Mesendoderm (in vitro differentiated cells): ENCODE measurements at regions not wholly inside any gene's neighbourhood (a gene's known extent, or its start where the extent isn't known, plus 50 kb on each side); places are given as distances from the start of the nearest gene placed in this dataset.

Source experiments
- DNase-seq: peaks from one replicate; pipeline ENCODE4 v3.0.0; 2013
- H2AK5ac ChIP-seq: 2 replicates; pipeline ENCODE4 v1.6.1; 2013; ENCODE audit warnings: low read length, inconsistent platforms
- H2BK120ac ChIP-seq: 2 replicates; pipeline ENCODE4 v1.6.1; 2013; ENCODE audit warnings: low read depth, mild to moderate bottlenecking, low read length, moderate library complexity, mixed read lengths
- H2BK15ac ChIP-seq: replicated peaks from 2 replicates; pipeline ENCODE4 v1.6.1; 2013; ENCODE audit warnings: low read depth, mild to moderate bottlenecking, moderate library complexity
- H2BK5ac ChIP-seq: 2 replicates; pipeline ENCODE4 v1.6.1; 2013; ENCODE audit warnings: low read length, inconsistent platforms
- H3K18ac ChIP-seq: 2 replicates; pipeline ENCODE4 v1.6.1; 2013; ENCODE audit warnings: mild to moderate bottlenecking, low read length, mixed read lengths
- H3K23ac ChIP-seq: one replicate; pipeline ENCODE4 v1.6.1; 2013; ENCODE audit warnings: low read length
- H3K27ac ChIP-seq: 2 replicates; pipeline ENCODE4 v1.5.1; 2013; ENCODE audit warnings: low read depth, mild to moderate bottlenecking, inconsistent platforms, low read length, moderate library complexity
- H3K27me3 ChIP-seq: 2 replicates; pipeline ENCODE4 v1.6.1; 2013; ENCODE audit warnings: low read length, control low read depth, mild to moderate bottlenecking, inconsistent platforms; ENCODE audit not compliant: insufficient read depth, poor library complexity
- H3K36me3 ChIP-seq: 2 replicates; pipeline ENCODE4 v1.6.1; 2013; ENCODE audit warnings: low read length, inconsistent platforms; ENCODE audit not compliant: control insufficient read depth, insufficient read depth
- H3K4ac ChIP-seq: one replicate; pipeline ENCODE4 v1.6.1; 2013; ENCODE audit warnings: low read depth, mild to moderate bottlenecking, low read length, moderate library complexity
- H3K4me1 ChIP-seq: 2 replicates; pipeline ENCODE4 v1.6.1; 2013; ENCODE audit warnings: low read depth, low read length, inconsistent platforms; ENCODE audit not compliant: control insufficient read depth
- H3K4me2 ChIP-seq: 2 replicates; pipeline ENCODE4 v1.6.1; 2013; ENCODE audit warnings: low read length
- H3K4me3 ChIP-seq: 2 replicates; pipeline ENCODE4 v1.5.1; 2013; ENCODE audit warnings: mild to moderate bottlenecking, low read length
- H3K56ac ChIP-seq: one replicate; pipeline ENCODE4 v1.6.1; 2013; ENCODE audit warnings: low read length
- H3K79me1 ChIP-seq: 2 replicates; pipeline ENCODE4 v1.6.1; 2013; ENCODE audit warnings: low read length, inconsistent platforms
- H3K79me2 ChIP-seq: 2 replicates; pipeline ENCODE4 v1.6.1; 2013; ENCODE audit warnings: mild to moderate bottlenecking, low read length; ENCODE audit not compliant: control insufficient read depth, insufficient read depth
- H3K9ac ChIP-seq: 2 replicates; pipeline ENCODE4 v1.6.1; 2013; ENCODE audit warnings: low read length, inconsistent platforms
- H4K5ac ChIP-seq: one replicate; pipeline ENCODE4 v1.6.1; 2013; ENCODE audit warnings: low read length
- H4K8ac ChIP-seq: one replicate; pipeline ENCODE4 v1.6.1; 2013; ENCODE audit warnings: low read depth, mild to moderate bottlenecking, control low read depth, low read length, moderate library complexity
- WGBS: extraction: QIAGEN DNeasy Blood & Tissue Kit; methylation state at CpG from one replicate; pipeline ENCODE4 v1.1.7; 2013; ENCODE audit warnings: low lambda C conversion rate, missing lambda C conversion rate; ENCODE audit not compliant: insufficient coverage; ENCODE audit errors: extremely low coverage; 5-methylcytosine and 5-hydroxymethylcytosine counted together

DNA sequence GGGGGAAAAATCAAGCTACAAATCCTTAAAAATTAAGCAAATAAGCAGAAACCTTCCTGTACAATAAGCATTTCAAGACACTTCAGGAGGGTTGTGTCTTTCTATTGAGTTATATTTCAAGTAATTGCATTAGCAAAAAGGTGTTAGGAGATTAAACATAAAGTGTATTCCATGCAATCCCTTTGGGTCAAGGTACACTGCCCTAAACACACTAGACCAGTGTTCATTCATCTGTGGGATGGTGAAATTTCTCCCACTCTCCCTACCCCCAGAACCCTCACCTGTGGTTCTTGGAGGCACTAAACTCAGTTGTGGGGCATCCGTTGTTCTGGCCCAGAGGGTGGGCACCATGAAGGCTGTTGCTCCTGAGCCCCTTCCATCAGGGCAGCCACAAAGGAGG lies 205.1 kb upstream of the SGK1 start:
- no peak overlapping the region for H3K23ac ChIP-seq
- no peak overlapping the region for H4K5ac ChIP-seq
- H3K27ac ChIP-seq: no peak overlapping the region
- H3K18ac ChIP-seq: no peak overlapping the region
- no peaks in the 10 kb centered on the region for H3K4me1 ChIP-seq
- no peak overlapping the region for H3K4me2 ChIP-seq
- H3K79me1 ChIP-seq: no peaks in the 10 kb centered on the region
- H2AK5ac ChIP-seq: no peak overlapping the region
- H3K36me3 ChIP-seq: no peaks in the 10 kb centered on the region
- no peak overlapping the region for H2BK120ac ChIP-seq
- H3K27me3 ChIP-seq: no peaks in the 10 kb centered on the region
- no peaks in the 10 kb centered on the region for H3K79me2 ChIP-seq
- WGBS: no CpG with 5 or more reads among the region's 1 CpG
- H4K8ac ChIP-seq: no peak overlapping the region
- H3K56ac ChIP-seq: no peak overlapping the region
- DNase-seq: no peak
- H2BK5ac ChIP-seq: no peak overlapping the region
- H3K4me3 ChIP-seq: no peak overlapping the region
- H2BK15ac ChIP-seq: no peak overlapping the region
- H3K4ac ChIP-seq: no peak overlapping the region
- no peak overlapping the region for H3K9ac ChIP-seq

DNA sequence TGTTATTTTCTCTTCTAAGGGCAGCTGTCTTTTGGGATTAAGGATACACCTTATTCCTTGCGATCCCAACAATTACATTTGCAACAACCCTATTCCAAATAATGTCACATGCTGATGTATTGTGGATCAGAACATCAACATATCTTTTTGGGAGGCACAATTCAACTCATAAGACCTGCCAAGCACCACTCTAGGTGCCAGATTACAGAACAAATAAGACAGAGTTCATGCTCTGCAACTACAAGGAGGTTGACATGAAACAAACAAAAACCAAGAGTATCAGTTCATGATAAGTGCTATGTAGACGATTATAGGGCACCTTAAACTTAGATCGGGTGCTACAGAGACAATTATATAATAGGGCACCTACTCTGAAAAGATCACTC lies 203.2 kb upstream of the SGK1 start:
- Histone ChIP-seq H3K4me2 (no peak overlapping the region), H4K8ac (no peak overlapping the region), H4K5ac (no peak overlapping the region), H2BK5ac (no peak overlapping the region), H3K79me2 (no peaks in the 10 kb centered on the region), H2BK120ac (no peak overlapping the region), H3K9ac (no peak overlapping the region), H2AK5ac (no peak overlapping the region), H2BK15ac (no peak overlapping the region), H3K36me3 (no peaks in the 10 kb centered on the region), H3K23ac (no peak overlapping the region), H3K27me3 (no peaks in the 10 kb centered on the region), H3K27ac (no peak overlapping the region), H3K18ac (no peak overlapping the region), H3K56ac (no peak overlapping the region), H3K4me3 (no peak overlapping the region), H3K4ac (no peak overlapping the region), H3K79me1 (no peaks in the 10 kb centered on the region), H3K4me1 (peaks cover 1% of the 10 kb centered on the region)
- no peak for DNase-seq
- WGBS: no CpG with 5 or more reads among the region's 3 CpGs

DNA sequence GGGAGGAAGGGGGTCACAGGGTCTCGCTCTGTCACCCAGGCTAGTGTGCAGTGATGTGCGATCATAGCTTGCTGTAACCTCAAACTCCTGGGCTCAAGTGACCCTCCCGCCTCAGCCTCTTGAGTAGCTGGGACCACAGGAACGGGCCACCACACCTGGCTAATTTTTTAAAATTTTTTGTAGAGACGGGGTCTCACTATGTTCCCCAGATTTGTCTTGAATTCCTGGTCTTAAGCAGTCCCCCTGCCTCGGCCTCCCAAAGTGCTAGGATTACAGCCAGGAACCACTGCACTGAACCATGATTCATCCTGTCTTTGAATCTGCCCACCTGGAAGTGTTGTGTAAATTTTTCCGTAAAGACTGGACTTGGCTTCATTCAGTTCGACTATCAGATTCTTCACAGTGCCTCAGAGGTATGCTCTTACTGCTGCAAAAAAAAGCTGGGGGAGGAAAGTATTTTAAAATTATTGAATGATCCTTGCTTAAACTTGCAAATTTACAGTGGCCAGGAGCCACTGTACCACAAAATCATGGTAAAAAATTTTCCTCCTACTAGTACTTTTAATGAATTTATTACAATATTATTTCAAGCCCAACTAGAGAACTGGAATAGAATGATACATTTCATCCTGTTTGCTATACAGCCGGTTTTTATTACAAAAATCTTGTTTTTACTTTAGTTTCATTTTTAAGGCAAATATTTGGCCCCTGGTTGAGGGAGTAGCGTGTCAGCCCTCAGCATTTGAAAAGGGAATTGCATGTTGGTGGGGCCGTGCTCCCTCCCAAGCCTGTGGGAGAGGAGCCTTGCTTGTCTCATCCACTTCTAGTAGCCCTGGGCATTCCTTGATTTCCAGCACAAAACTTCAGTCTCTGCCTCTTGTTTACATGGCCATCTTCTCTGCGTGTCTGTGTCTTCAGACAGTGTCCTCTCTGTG lies 202.5 kb upstream of the SGK1 start:
- no peak overlapping the region for H2BK5ac ChIP-seq
- H3K79me1 ChIP-seq: no peaks in the 10 kb centered on the region
- DNase-seq: no peak
- no peaks in the 10 kb centered on the region for H3K27me3 ChIP-seq
- no peak overlapping the region for H3K4me2 ChIP-seq
- no peaks in the 10 kb centered on the region for H3K36me3 ChIP-seq
- WGBS: no CpG with 5 or more reads among the region's 12 CpGs
- H4K8ac ChIP-seq: no peak overlapping the region
- H2BK15ac ChIP-seq: no peak overlapping the region
- no peak overlapping the region for H3K4me3 ChIP-seq
- peaks cover 1% of the 10 kb centered on the region for H3K4me1 ChIP-seq
- no peak overlapping the region for H3K27ac ChIP-seq
- H4K5ac ChIP-seq: no peak overlapping the region
- H2AK5ac ChIP-seq: no peak overlapping the region
- peak overlapping the region; percentile 14 for H2BK120ac ChIP-seq
- H3K56ac ChIP-seq: no peak overlapping the region
- H3K23ac ChIP-seq: no peak overlapping the region
- H3K18ac ChIP-seq: no peak overlapping the region
- no peak overlapping the region for H3K4ac ChIP-seq
- no peak overlapping the region for H3K9ac ChIP-seq
- H3K79me2 ChIP-seq: no peaks in the 10 kb centered on the region

DNA sequence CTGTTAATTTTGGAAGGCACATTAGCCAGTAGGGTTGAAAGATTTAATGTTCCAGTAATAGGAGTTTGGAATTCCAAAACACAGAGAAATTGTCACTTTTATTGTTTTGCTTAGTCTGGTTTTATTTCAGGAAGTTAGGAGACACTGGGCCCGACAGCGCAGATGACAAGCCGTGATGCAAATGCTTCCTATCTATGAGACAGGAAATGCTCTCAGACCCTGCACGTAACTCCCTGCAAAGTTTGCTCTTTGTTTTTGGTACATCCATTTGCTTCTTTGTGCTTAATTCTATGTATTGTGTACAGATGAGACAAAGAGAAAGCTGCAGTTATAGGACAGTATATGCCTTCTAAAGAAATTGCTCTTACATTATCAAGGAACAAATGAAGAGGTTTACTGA lies 201.6 kb upstream of the SGK1 start:
- Histone ChIP-seq H3K23ac (no peak overlapping the region), H3K4me1 (peaks cover 1% of the 10 kb centered on the region), H2BK120ac (no peak overlapping the region), H4K5ac (no peak overlapping the region), H3K4me3 (no peak overlapping the region), H2BK15ac (no peak overlapping the region), H2BK5ac (no peak overlapping the region), H3K9ac (no peak overlapping the region), H3K27ac (no peak overlapping the region), H3K56ac (no peak overlapping the region), H3K79me2 (no peaks in the 10 kb centered on the region), H4K8ac (no peak overlapping the region), H3K4me2 (no peak overlapping the region), H3K36me3 (no peaks in the 10 kb centered on the region), H3K27me3 (no peaks in the 10 kb centered on the region), H3K18ac (no peak overlapping the region), H3K79me1 (no peaks in the 10 kb centered on the region), H3K4ac (no peak overlapping the region), H2AK5ac (no peak overlapping the region)
- no CpG with 5 or more reads among the region's 4 CpGs for WGBS
- DNase-seq: no peak

DNA sequence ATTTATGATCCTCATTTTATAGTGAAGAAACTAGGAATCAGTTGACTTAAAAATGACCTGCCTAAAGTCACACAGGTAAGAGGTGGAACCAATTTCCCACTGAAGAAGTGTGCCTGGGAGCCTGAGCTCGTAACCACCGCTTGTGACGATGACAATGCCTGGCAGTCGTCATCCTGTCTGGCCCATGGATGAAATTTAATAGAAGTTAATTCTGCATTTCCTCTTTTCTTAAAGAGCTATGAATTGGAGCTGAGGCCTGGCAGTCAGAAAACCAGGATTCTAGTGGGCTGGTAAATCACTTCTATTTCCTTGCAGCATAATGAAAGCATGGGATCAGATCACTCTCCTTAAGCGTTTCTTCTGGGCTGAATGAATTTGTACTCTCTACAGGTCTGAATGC lies 200.0 kb upstream of the SGK1 start:
- H3K27ac ChIP-seq: no peak overlapping the region

More for the DNA sequence above, 200.0 kb upstream of the SGK1 start:
- Histone ChIP-seq H3K9ac (no peak overlapping the region), H2BK5ac (no peak overlapping the region), H3K79me1 (no peaks in the 10 kb centered on the region), H3K36me3 (no peaks in the 10 kb centered on the region), H3K18ac (no peak overlapping the region), H3K4ac (no peak overlapping the region), H2AK5ac (no peak overlapping the region), H4K5ac (no peak overlapping the region), H3K23ac (no peak overlapping the region), H2BK15ac (no peak overlapping the region), H3K79me2 (no peaks in the 10 kb centered on the region), H3K4me3 (no peak overlapping the region), H3K27me3 (no peaks in the 10 kb centered on the region), H4K8ac (no peak overlapping the region), H3K4me1 (peaks cover 1% of the 10 kb centered on the region), H3K4me2 (no peak overlapping the region), H3K56ac (no peak overlapping the region), H2BK120ac (no peak overlapping the region)
- no peak for DNase-seq
- no CpG with 5 or more reads among the region's 5 CpGs for WGBS
